SK-N-SH (cell line): ENCODE measurements at regions not wholly inside any gene's neighbourhood (a gene's known extent, or its start where the extent isn't known, plus 50 kb on each side); places are given as distances from the start of the nearest gene placed in this dataset.

Experiments used
- CTCF ChIP-seq: fragments of 200-600 bp; sonication (generic); IDR thresholded peaks from 2 replicates; pipeline ENCODE4 v1.6.1; 2017; ENCODE audit warnings: antibody characterized with exemption, mild to moderate bottlenecking, moderate library complexity
- EZH2phosphoT487 ChIP-seq: fragments of 200-600 bp; sonication (generic); IDR thresholded peaks from 2 replicates; pipeline ENCODE4 v1.6.1; 2017; ENCODE audit warnings: low read depth, mixed run types, mild to moderate bottlenecking, antibody characterized with exemption, moderate library complexity, borderline replicate concordance
- NRF1 ChIP-seq: IDR thresholded peaks from 2 replicates; pipeline ENCODE4 v1.6.1; 2012; ENCODE audit warnings: low read depth, mild to moderate bottlenecking, low read length
- POLR2AphosphoS5 ChIP-seq: IDR thresholded peaks from 2 replicates; pipeline ENCODE4 v1.6.1; 2012; ENCODE audit warnings: low read depth, low read length
- RAD21 ChIP-seq: IDR thresholded peaks from 2 replicates; pipeline ENCODE4 v1.6.1; 2012; ENCODE audit warnings: mild to moderate bottlenecking, low read length
- REST ChIP-seq: IDR thresholded peaks from 2 replicates; pipeline ENCODE4 v1.6.1; 2012; ENCODE audit warnings: mild to moderate bottlenecking, low read depth, low read length, moderate library complexity
- RFX5 ChIP-seq: IDR thresholded peaks from 2 replicates; pipeline ENCODE4 v1.6.1; 2012; ENCODE audit warnings: mild to moderate bottlenecking, improper control_type of control experiment, low read length
- USF1 ChIP-seq: IDR thresholded peaks from 2 replicates; pipeline ENCODE4 v1.4.0; 2012; ENCODE audit warnings: low read depth, borderline replicate concordance
- YY1 ChIP-seq: IDR thresholded peaks from 2 replicates; pipeline ENCODE4 v1.4.0; 2012; ENCODE audit warnings: low read depth, mild to moderate bottlenecking
- TF ChIP-seq, protein P1 (sequence below): IDR thresholded peaks from 2 replicates; pipeline ENCODE4 v1.4.0; 2012; ENCODE audit warnings: low read depth, borderline replicate concordance

- TF ChIP-seq POLR2AphosphoS5 = no peak
- TF ChIP-seq, protein P1, sequence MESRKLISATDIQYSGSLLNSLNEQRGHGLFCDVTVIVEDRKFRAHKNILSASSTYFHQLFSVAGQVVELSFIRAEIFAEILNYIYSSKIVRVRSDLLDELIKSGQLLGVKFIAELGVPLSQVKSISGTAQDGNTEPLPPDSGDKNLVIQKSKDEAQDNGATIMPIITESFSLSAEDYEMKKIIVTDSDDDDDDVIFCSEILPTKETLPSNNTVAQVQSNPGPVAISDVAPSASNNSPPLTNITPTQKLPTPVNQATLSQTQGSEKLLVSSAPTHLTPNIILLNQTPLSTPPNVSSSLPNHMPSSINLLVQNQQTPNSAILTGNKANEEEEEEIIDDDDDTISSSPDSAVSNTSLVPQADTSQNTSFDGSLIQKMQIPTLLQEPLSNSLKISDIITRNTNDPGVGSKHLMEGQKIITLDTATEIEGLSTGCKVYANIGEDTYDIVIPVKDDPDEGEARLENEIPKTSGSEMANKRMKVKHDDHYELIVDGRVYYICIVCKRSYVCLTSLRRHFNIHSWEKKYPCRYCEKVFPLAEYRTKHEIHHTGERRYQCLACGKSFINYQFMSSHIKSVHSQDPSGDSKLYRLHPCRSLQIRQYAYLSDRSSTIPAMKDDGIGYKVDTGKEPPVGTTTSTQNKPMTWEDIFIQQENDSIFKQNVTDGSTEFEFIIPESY = no peak
- TF ChIP-seq RAD21 = no peak
- no peak for TF ChIP-seq CTCF
- TF ChIP-seq NRF1 = no peak
- no peak for TF ChIP-seq YY1
- no peak for TF ChIP-seq EZH2phosphoT487
- TF ChIP-seq RFX5 = no peak
- TF ChIP-seq USF1 = no peak
- TF ChIP-seq REST = no peak
Observed at GRCh38 chr10:30719832-30720231, 90.3 kb upstream of the LYZL2 start.
